H9 (cell line): ENCODE measurements at regions not wholly inside any gene's neighbourhood (a gene's known extent, or its start where the extent isn't known, plus 50 kb on each side); places are given as distances from the start of the nearest gene placed in this dataset.

Experiments used
- DNase-seq: peaks from one replicate; pipeline ENCODE4 v3.0.0-alpha.2; 2017
- H2AFZ ChIP-seq: one replicate; pipeline ENCODE4 v1.6.1; 2013; ENCODE audit warnings: mild to moderate bottlenecking, low read length, control low read depth, moderate library complexity
- H2AK5ac ChIP-seq: 2 replicates; pipeline ENCODE4 v1.6.1; 2013; ENCODE audit warnings: low read length, control low read depth, mixed read lengths; ENCODE audit not compliant: insufficient read length
- H2BK120ac ChIP-seq: one replicate; pipeline ENCODE4 v1.6.1; 2013; ENCODE audit warnings: low read depth, mild to moderate bottlenecking, low read length, control low read depth, inconsistent platforms; ENCODE audit not compliant: poor library complexity, severe bottlenecking
- H2BK12ac ChIP-seq: 2 replicates; pipeline ENCODE4 v1.6.1; 2013; ENCODE audit warnings: low read length, control low read depth, mixed read lengths, low read depth; ENCODE audit not compliant: insufficient read length
- H2BK15ac ChIP-seq: 2 replicates; pipeline ENCODE4 v1.6.1; 2013; ENCODE audit warnings: low read depth, low read length, control low read depth
- H2BK20ac ChIP-seq: one replicate; pipeline ENCODE4 v1.6.1; 2013; ENCODE audit warnings: low read depth, mild to moderate bottlenecking, low read length, control low read depth, inconsistent platforms; ENCODE audit not compliant: poor library complexity, severe bottlenecking
- H2BK5ac ChIP-seq: 2 replicates; pipeline ENCODE4 v1.6.1; 2013; ENCODE audit warnings: low read length, control low read depth, mixed read lengths; ENCODE audit not compliant: insufficient read length
- H3K14ac ChIP-seq: 2 replicates; pipeline ENCODE4 v1.6.1; 2013; ENCODE audit warnings: low read length, control low read depth; ENCODE audit not compliant: insufficient read depth
- H3K18ac ChIP-seq: 2 replicates; pipeline ENCODE4 v1.6.1; 2013; ENCODE audit warnings: low read depth, mild to moderate bottlenecking, mixed read lengths, low read length, control low read depth; ENCODE audit not compliant: insufficient read length
- H3K23ac ChIP-seq: 2 replicates; pipeline ENCODE4 v1.6.1; 2013; ENCODE audit warnings: low read length, control low read depth, mixed read lengths, low read depth; ENCODE audit not compliant: insufficient read length
- H3K23me2 ChIP-seq: 2 replicates; pipeline ENCODE4 v1.6.1; 2013; ENCODE audit warnings: low read depth, mild to moderate bottlenecking, mixed read lengths, low read length, control low read depth; ENCODE audit not compliant: insufficient read length, poor library complexity, severe bottlenecking
- H3K27ac ChIP-seq: 2 replicates; pipeline ENCODE4 v1.5.1; 2013; ENCODE audit warnings: low read length, control low read depth, mixed read lengths, low read depth; ENCODE audit not compliant: insufficient read length
- H3K27me3 ChIP-seq: 2 replicates; pipeline ENCODE4 v1.6.1; 2013; ENCODE audit warnings: low read length, control low read depth, inconsistent platforms; ENCODE audit not compliant: insufficient read depth
- H3K4ac ChIP-seq: 2 replicates; pipeline ENCODE4 v1.6.1; 2013; ENCODE audit warnings: low read depth, mild to moderate bottlenecking, control low read depth, inconsistent platforms, low read length, moderate library complexity
- H3K4me1 ChIP-seq: 2 replicates; pipeline ENCODE4 v1.6.1; 2013; ENCODE audit warnings: low read length, control low read depth, inconsistent platforms; ENCODE audit not compliant: insufficient read depth
- H3K4me2 ChIP-seq: 2 replicates; pipeline ENCODE4 v1.6.1; 2013; ENCODE audit warnings: low read length, control low read depth, mixed read lengths; ENCODE audit not compliant: insufficient read length, insufficient read depth
- H3K56ac ChIP-seq: 2 replicates; pipeline ENCODE4 v1.6.1; 2013; ENCODE audit warnings: low read depth, mild to moderate bottlenecking, mixed read lengths, low read length, control low read depth; ENCODE audit not compliant: insufficient read length
- H3K79me1 ChIP-seq: 2 replicates; pipeline ENCODE4 v1.6.1; 2013; ENCODE audit warnings: low read depth, mild to moderate bottlenecking, moderate library complexity, low read length, control low read depth, inconsistent platforms; ENCODE audit not compliant: insufficient read depth, poor library complexity, severe bottlenecking
- H3K79me2 ChIP-seq: 2 replicates; pipeline ENCODE4 v1.6.1; 2013; ENCODE audit warnings: low read length, control low read depth, inconsistent platforms; ENCODE audit not compliant: insufficient read depth
- H3K9ac ChIP-seq: 2 replicates; pipeline ENCODE4 v1.6.1; 2013; ENCODE audit warnings: low read length, control low read depth, mixed read lengths; ENCODE audit not compliant: insufficient read length; ENCODE audit errors: extremely low read depth
- H3K9me3 ChIP-seq: one replicate; pipeline ENCODE4 v1.6.1; 2013; ENCODE audit warnings: low read depth, low read length, inconsistent platforms; ENCODE audit not compliant: control insufficient read depth
- H3T11ph ChIP-seq: one replicate; pipeline ENCODE4 v1.6.1; 2013; ENCODE audit warnings: mild to moderate bottlenecking, low read length, control low read depth, inconsistent platforms
- H4K20me1 ChIP-seq: one replicate; pipeline ENCODE4 v1.6.1; 2013; ENCODE audit not compliant: control insufficient read depth, insufficient read length, insufficient read depth
- H4K5ac ChIP-seq: 2 replicates; pipeline ENCODE4 v1.6.1; 2013; ENCODE audit warnings: low read depth, mild to moderate bottlenecking, mixed read lengths, low read length, control low read depth; ENCODE audit not compliant: insufficient read length
- H4K8ac ChIP-seq: replicated peaks from 2 replicates; pipeline ENCODE4 v1.6.1; 2013; ENCODE audit warnings: low read length, control low read depth, mixed read lengths, low read depth; ENCODE audit not compliant: insufficient read length
- H4K91ac ChIP-seq: 2 replicates; pipeline ENCODE4 v1.6.1; 2013; ENCODE audit warnings: low read depth, mild to moderate bottlenecking, moderate library complexity, mixed read lengths, low read length, control low read depth; ENCODE audit not compliant: insufficient read length
- H3K27ac Mint-ChIP-seq, 3 experiments: 2 replicates in 2 of 3; 3 replicates in 1 of 3; pipeline ENCODE4 v1.8.0; 2020 to 2021; ENCODE audit warnings: mixed read lengths in 3 of 3, mild to moderate bottlenecking in 1 of 3, moderate library complexity in 1 of 3
- H3K27me3 Mint-ChIP-seq: 2 replicates; pipeline ENCODE4 v1.8.0; 2021; ENCODE audit warnings: low read depth, mild to moderate bottlenecking, moderate library complexity, mixed read lengths
- H3K36me3 Mint-ChIP-seq, 3 experiments: 2 replicates in 2 of 3; 3 replicates in 1 of 3; pipeline ENCODE4 v1.8.0; 2020 to 2021; ENCODE audit warnings: low read depth in 3 of 3, mixed read lengths in 3 of 3; ENCODE audit not compliant: insufficient read depth in 1 of 3
- H3K4me1 Mint-ChIP-seq, 2 experiments: 2 replicates each; pipeline ENCODE4 v1.8.0; 2020; ENCODE audit warnings: mixed read lengths in 2 of 2
- H3K4me3 Mint-ChIP-seq, 2 experiments: 2 replicates in 1 of 2; 3 replicates in 1 of 2; pipeline ENCODE4 v1.8.0; 2020 to 2021; ENCODE audit warnings: mild to moderate bottlenecking in 2 of 2, mixed read lengths in 2 of 2, moderate library complexity in 1 of 2
- H3K9me3 Mint-ChIP-seq, 2 experiments: 2 replicates in 1 of 2; 3 replicates in 1 of 2; pipeline ENCODE4 v1.8.0; 2020; ENCODE audit warnings: mild to moderate bottlenecking in 2 of 2, mixed read lengths in 2 of 2, moderate library complexity in 1 of 2
- CTCF ChIP-seq: fragments of 200-600 bp; sonication (generic); conservative IDR thresholded peaks from 3 replicates; pipeline ENCODE4 v1.8.0; 2021; ENCODE audit warnings: antibody characterized with exemption, mild to moderate bottlenecking
- WGBS: extraction: QIAGEN DNeasy Blood & Tissue Kit; methylation state at CpG from one replicate; pipeline ENCODE4 v1.1.7; 2013; ENCODE audit warnings: missing lambda C conversion rate, low lambda C conversion rate, mixed read lengths; ENCODE audit not compliant: insufficient read length; ENCODE audit errors: extremely low coverage; 5-methylcytosine and 5-hydroxymethylcytosine counted together

DNA sequence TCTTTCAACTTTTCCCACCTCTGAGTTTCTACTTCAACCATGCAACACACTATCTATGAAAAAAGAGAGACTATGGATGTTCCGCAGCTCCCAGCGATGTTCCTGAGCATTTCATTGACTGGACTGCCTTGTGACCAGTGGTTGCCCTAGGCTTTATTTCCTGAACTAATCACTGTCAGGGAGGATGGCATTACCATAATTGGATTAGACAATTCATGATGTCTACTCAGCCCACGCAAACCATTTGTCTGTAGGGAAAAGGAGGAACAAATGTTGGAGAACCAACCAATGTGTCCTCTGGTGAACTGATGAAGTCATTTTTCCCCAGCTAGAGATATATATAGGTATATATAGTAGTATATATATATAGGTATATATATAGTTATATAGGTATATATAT is 229.3 kb upstream of the MCTP2 start:
- WGBS: no CpG with 5 or more reads among the region's 3 CpGs
- H3K9me3 ChIP-seq: no peaks in the 10 kb centered on the region
- H4K8ac ChIP-seq: no peak overlapping the region
- H2BK15ac ChIP-seq: no peak overlapping the region
- H3T11ph ChIP-seq: no peak overlapping the region
- no peak overlapping the region for H2BK120ac ChIP-seq
- H3K23ac ChIP-seq: no peak overlapping the region
- no peak overlapping the region for H3K9ac ChIP-seq
- H3K4me3 Mint-ChIP-seq: no peak overlapping the region
- H2BK20ac ChIP-seq: no peak overlapping the region
- no peaks in the 10 kb centered on the region for H3K23me2 ChIP-seq
- H3K14ac ChIP-seq: no peak overlapping the region
- no peak overlapping the region for H2BK12ac ChIP-seq
- DNase-seq: no peak
- H3K79me1 ChIP-seq: no peaks in the 10 kb centered on the region
- H3K18ac ChIP-seq: no peak overlapping the region
- H3K27ac ChIP-seq: no peak overlapping the region
- no peak overlapping the region for H3K4ac ChIP-seq
- H3K56ac ChIP-seq: no peak overlapping the region
- H3K4me1 ChIP-seq: no peaks in the 10 kb centered on the region
- no peaks in the 10 kb centered on the region for H3K27me3 ChIP-seq
- no peaks in the 10 kb centered on the region for H4K20me1 ChIP-seq
- no peak overlapping the region for H3K27ac Mint-ChIP-seq
- no peak overlapping the region for H4K5ac ChIP-seq
- no peaks in the 10 kb centered on the region for H3K36me3 Mint-ChIP-seq
- no peak overlapping the region for H2AK5ac ChIP-seq
- no peak overlapping the region for H4K91ac ChIP-seq
- peaks cover 0 to 2% of the 10 kb centered on the region in 2 experiments; a peak in 1 of 5 replicates for H3K9me3 Mint-ChIP-seq
- H3K4me1 Mint-ChIP-seq: no peaks in the 10 kb centered on the region
- H2BK5ac ChIP-seq: no peak overlapping the region
- TF ChIP-seq CTCF: no peak
- H3K4me2 ChIP-seq: no peak overlapping the region
- no peak overlapping the region for H2AFZ ChIP-seq
- H3K27me3 Mint-ChIP-seq: no peaks in the 10 kb centered on the region
- no peaks in the 10 kb centered on the region for H3K79me2 ChIP-seq
